Testis (tissue), 2 donors: ENCODE measurements at regions not wholly inside any gene's neighbourhood (a gene's known extent, or its start where the extent isn't known, plus 50 kb on each side); places are given as distances from the start of the nearest gene placed in this dataset.

Experiments
- DNase-seq: peaks from one replicate; pipeline ENCODE4 v3.0.0-alpha.2; 2019
- H3K27ac ChIP-seq, 2 donors: fragments of 200-600 bp; sonication (generic); one replicate each; pipeline ENCODE4 v1.5.1; 2019
- H3K27me3 ChIP-seq: fragments of 200-600 bp; sonication (generic); one replicate; pipeline ENCODE4 v1.5.1; 2019
- H3K36me3 ChIP-seq: fragments of 200-600 bp; sonication (generic); one replicate; pipeline ENCODE4 v1.5.1; 2017; ENCODE audit warnings: low read depth; ENCODE audit errors: missing control alignments
- H3K4me1 ChIP-seq: fragments of 200-600 bp; sonication (generic); one replicate; pipeline ENCODE4 v1.5.1; 2019
- H3K4me3 ChIP-seq, 2 donors: fragments of 200-600 bp; sonication (generic); one replicate each; pipeline ENCODE4 v1.5.1; 2017 to 2019
- H3K9me3 ChIP-seq: fragments of 200-600 bp; sonication (generic); one replicate; pipeline ENCODE4 v1.5.1; 2017
- POLR2A ChIP-seq: fragments of 450-650 bp; IDR thresholded peaks from one replicate; pipeline ENCODE4 v1.6.1; 2017; ENCODE audit warnings: antibody characterized with exemption, mild to moderate bottlenecking, moderate library complexity
- WGBS, 2 donors: methylation state at CpG; one replicate each; pipeline ENCODE4 v1.1.5; 2018; 5-methylcytosine and 5-hydroxymethylcytosine counted together
- intact Hi-C: fragments of 100-400 bp; cut with DNase I; formaldehyde crosslinking; loops from one replicate; pipeline ENCODE4 v1.15.1; 2023; ENCODE audit warnings: low total_unique reads
- TF ChIP-seq, protein P1 (sequence below), 3 experiments: fragments of 450-650 bp in 2 of 3; fragments of 200-600 bp in 1 of 3; sonication (generic) in 1 of 3; IDR thresholded peaks; one replicate each; pipeline ENCODE4 v1.5.1; 2016 to 2019; ENCODE audit warnings: antibody characterized with exemption in 3 of 3, mild to moderate bottlenecking in 2 of 3, moderate library complexity in 1 of 3

DNA sequence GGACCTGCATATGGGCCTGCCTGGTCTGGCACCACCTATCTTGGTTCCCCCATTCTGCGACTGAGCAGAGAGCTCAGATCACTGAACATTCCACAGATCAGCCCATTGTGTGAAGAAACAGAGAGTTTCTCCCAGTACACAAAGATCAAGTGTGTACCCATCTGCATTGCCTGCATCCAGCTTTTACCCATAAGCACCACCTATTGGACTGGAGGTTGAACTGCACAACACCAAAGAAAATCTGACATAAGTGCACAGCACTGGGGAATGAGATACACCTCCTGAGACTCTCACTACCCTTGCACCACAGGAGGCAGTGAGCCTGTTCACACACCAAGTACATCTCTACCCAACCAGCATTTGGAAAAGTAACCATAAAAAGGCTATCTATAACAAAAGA, 362.6 kb upstream of the CLEC14A start:
- H3K36me3 ChIP-seq: no peaks in the 10 kb centered on the region
- H3K9me3 ChIP-seq: no peaks in the 10 kb centered on the region
- TF ChIP-seq, protein P1, sequence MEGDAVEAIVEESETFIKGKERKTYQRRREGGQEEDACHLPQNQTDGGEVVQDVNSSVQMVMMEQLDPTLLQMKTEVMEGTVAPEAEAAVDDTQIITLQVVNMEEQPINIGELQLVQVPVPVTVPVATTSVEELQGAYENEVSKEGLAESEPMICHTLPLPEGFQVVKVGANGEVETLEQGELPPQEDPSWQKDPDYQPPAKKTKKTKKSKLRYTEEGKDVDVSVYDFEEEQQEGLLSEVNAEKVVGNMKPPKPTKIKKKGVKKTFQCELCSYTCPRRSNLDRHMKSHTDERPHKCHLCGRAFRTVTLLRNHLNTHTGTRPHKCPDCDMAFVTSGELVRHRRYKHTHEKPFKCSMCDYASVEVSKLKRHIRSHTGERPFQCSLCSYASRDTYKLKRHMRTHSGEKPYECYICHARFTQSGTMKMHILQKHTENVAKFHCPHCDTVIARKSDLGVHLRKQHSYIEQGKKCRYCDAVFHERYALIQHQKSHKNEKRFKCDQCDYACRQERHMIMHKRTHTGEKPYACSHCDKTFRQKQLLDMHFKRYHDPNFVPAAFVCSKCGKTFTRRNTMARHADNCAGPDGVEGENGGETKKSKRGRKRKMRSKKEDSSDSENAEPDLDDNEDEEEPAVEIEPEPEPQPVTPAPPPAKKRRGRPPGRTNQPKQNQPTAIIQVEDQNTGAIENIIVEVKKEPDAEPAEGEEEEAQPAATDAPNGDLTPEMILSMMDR (IDR thresholded peaks at IDR 0.05): peak in 2 of 3 experiments; percentile 19 to 21
- TF ChIP-seq POLR2A: no peak
- no peaks in the 10 kb centered on the region for H3K4me1 ChIP-seq
- no peak for DNase-seq
- H3K27me3 ChIP-seq: no peaks in the 10 kb centered on the region
- WGBS, 2 donors: 79% methylated on average over 1 of the region's 1 CpG; no CpG with 5 or more reads in 1 of the 2 donors
- H3K4me3 ChIP-seq: no peak overlapping the region
- intact Hi-C loops: no loop called here
- no peak overlapping the region for H3K27ac ChIP-seq

DNA sequence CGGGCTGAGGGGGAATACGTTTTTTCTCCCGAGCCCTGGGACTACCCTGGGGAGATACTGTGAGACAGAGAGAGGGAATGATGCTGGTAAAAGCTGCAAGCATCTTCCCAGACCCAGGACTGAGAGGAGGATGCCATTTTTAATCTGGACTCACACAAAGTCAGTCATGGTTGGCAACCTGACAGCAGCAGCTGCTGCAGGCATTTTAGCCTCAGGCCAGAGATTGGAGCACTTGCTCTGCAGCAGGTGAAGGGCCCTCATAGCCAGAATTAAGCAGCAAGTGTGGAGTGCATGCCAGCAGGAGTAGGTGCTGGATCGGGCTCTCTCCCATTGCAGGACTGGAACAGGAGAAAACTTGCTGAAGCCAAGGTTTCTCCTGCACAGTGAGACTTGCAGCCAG, 361.1 kb upstream of the CLEC14A start:
- no peak for DNase-seq
- Histone ChIP-seq H3K36me3 (no peaks in the 10 kb centered on the region), H3K9me3 (no peaks in the 10 kb centered on the region), H3K27ac (no peak overlapping the region), H3K4me1 (no peaks in the 10 kb centered on the region), H3K4me3 (no peak overlapping the region), H3K27me3 (no peaks in the 10 kb centered on the region)
- intact Hi-C loops: no loop called here
- TF ChIP-seq POLR2A: no peak
- TF ChIP-seq, protein P1 (IDR thresholded peaks at IDR 0.05): no peak
- WGBS, 2 donors: 59 to 65% methylated on average over 4 of the region's 4 CpGs

DNA sequence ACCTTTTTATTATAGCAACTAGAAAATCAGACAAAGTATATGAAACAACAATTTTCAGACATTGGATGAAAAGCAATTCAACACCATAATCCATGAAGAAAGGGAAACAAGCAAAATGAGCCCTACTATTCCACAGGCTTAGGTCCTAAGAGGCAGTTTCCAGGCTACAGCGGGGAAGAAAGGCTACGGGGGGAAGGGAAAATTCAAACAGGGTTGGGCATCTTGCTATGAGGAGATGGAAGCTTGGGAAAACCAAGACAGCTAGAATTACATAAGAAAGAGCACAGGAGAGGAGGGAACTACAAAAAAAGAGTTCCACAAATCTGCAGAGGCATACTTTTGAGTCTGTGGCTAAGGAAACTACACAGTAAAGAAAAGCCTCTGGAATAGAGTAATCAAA, 356.0 kb upstream of the CLEC14A start:
- H3K4me1 ChIP-seq: no peaks in the 10 kb centered on the region
- H3K4me3 ChIP-seq: no peak overlapping the region
- no peaks in the 10 kb centered on the region for H3K36me3 ChIP-seq
- WGBS, 2 donors: 63 to 74% methylated on average over 2 of the region's 2 CpGs
- H3K9me3 ChIP-seq: no peaks in the 10 kb centered on the region
- no peaks in the 10 kb centered on the region for H3K27me3 ChIP-seq
- TF ChIP-seq, protein P1 (IDR thresholded peaks at IDR 0.05): no peak
- no peak for TF ChIP-seq POLR2A
- intact Hi-C loops: no loop called here
- no peak overlapping the region for H3K27ac ChIP-seq
- no peak for DNase-seq

DNA sequence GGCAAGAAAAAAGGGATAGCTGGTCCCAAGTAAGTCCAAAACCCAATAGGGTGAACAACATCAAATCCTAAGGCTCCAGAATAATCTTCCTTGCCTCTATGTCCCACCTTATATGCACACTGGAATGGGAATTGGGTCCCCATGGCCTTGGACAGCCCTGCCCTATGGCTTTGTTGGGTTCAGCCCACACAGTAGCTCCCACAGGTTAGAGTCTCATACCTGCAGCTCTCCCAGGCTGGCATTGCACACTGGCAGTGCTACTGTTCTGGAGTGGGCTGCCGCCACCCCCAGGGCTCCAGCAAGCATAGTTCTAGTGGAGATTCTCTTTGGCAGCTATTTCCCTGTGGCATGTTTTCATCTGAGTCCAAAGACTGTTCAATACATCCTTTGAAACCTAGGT, 352.4 kb upstream of the CLEC14A start:
- Histone ChIP-seq H3K27me3 (no peaks in the 10 kb centered on the region), H3K36me3 (no peaks in the 10 kb centered on the region), H3K4me3 (no peak overlapping the region), H3K9me3 (no peaks in the 10 kb centered on the region), H3K27ac (no peak overlapping the region), H3K4me1 (no peaks in the 10 kb centered on the region)
- TF ChIP-seq POLR2A: no peak
- TF ChIP-seq, protein P1 (IDR thresholded peaks at IDR 0.05): no peak
- WGBS, 2 donors: 93 to 100% methylated on average over 1 of the region's 1 CpG
- no peak for DNase-seq
- intact Hi-C loops: no loop called here
